ENCODE measurements at regions not wholly inside any gene's neighbourhood (a gene's known extent, or its start where the extent isn't known, plus 50 kb on each side); places are given as distances from the start of the nearest gene placed in this dataset.

GRCh38 chr4:93896516-93896915 is 68.0 kb downstream of the ATOH1 start:
- H2BK120ac ChIP-seq (ENCODE audit: low read depth, low read length), result no peak overlapping the region
- no peak overlapping the region for H2BK12ac ChIP-seq (ENCODE audit: low read length)
- H3K14ac ChIP-seq (ENCODE audit: low read length), result no peak overlapping the region
- H3K4me2 ChIP-seq (ENCODE audit: insufficient read depth, low read length, poor library complexity, severe bottlenecking), result no peak overlapping the region
- DNase-seq (ENCODE audit: low spot score), result no peak
- no peak overlapping the region for H2AFZ ChIP-seq (ENCODE audit: low read length)
- no peak overlapping the region for H3K27ac ChIP-seq (replicated peaks; ENCODE audit: low read length)
- H3K9ac ChIP-seq (ENCODE audit: low read depth, low read length, poor library complexity), result no peak overlapping the region
- no peaks in the 10 kb centered on the region for H3K9me3 ChIP-seq (replicated peaks in 1 of 2; ENCODE audit: control insufficient read depth in 2 of 2, insufficient read depth in 1 of 2, low read depth in 1 of 2, low read length in 2 of 2)
- H3K79me1 ChIP-seq (ENCODE audit: low read depth, low read length), result no peaks in the 10 kb centered on the region
- no peak overlapping the region for H2AK5ac ChIP-seq (ENCODE audit: low read depth, low read length)
- no peaks in the 10 kb centered on the region for H3K4me1 ChIP-seq (ENCODE audit: control insufficient read depth in 2 of 2, insufficient read depth in 1 of 2, low read depth in 1 of 2, low read length in 2 of 2)
- H2BK5ac ChIP-seq (ENCODE audit: low read length), result no peak overlapping the region
- WGBS, 2 donors (ENCODE audit: extremely low coverage in 2 of 2, insufficient read length in 2 of 2, insufficient replicate concordance in 1 of 2), result no CpG with 5 or more reads among the region's 1 CpG
- H3K18ac ChIP-seq (ENCODE audit: low read length), result no peak overlapping the region
- no peak overlapping the region for H3K23ac ChIP-seq (ENCODE audit: low read depth, low read length, poor library complexity)
- H3K36me3 ChIP-seq (replicated peaks in 1 of 2; ENCODE audit: control insufficient read depth in 2 of 2, insufficient read depth in 2 of 2, low read length in 2 of 2), result no peaks in the 10 kb centered on the region
- no peak overlapping the region for H3K4me3 ChIP-seq (ENCODE audit: low read length in 2 of 2)
- H3K4ac ChIP-seq (ENCODE audit: low read length), result no peak overlapping the region
- H3K27me3 ChIP-seq (ENCODE audit: control insufficient read depth in 3 of 3, insufficient read depth in 3 of 3, low read depth in 1 of 3, low read length in 3 of 3), result no peaks in the 10 kb centered on the region
- H4K8ac ChIP-seq (ENCODE audit: low read depth, low read length), result no peak overlapping the region
- H4K91ac ChIP-seq (ENCODE audit: low read depth, low read length, poor library complexity), result no peak overlapping the region
- H2BK15ac ChIP-seq (ENCODE audit: low read length), result no peak overlapping the region

- H3K27ac ChIP-seq (replicated peaks; ENCODE audit: low read length), result no peak overlapping the region
- no peak overlapping the region for H2BK5ac ChIP-seq (ENCODE audit: low read length)
- H2BK15ac ChIP-seq (ENCODE audit: low read length), result no peak overlapping the region
- H2BK120ac ChIP-seq (ENCODE audit: low read depth, low read length), result no peak overlapping the region
- H2BK12ac ChIP-seq (ENCODE audit: low read length), result no peak overlapping the region
- H3K23ac ChIP-seq (ENCODE audit: low read depth, low read length, poor library complexity), result no peak overlapping the region
- no peaks in the 10 kb centered on the region for H3K79me1 ChIP-seq (ENCODE audit: low read depth, low read length)
- H3K36me3 ChIP-seq (replicated peaks in 1 of 2; ENCODE audit: control insufficient read depth in 2 of 2, insufficient read depth in 2 of 2, low read length in 2 of 2), result no peaks in the 10 kb centered on the region
- no peak overlapping the region for H3K4me3 ChIP-seq (ENCODE audit: low read length in 2 of 2)
- H3K14ac ChIP-seq (ENCODE audit: low read length), result no peak overlapping the region
- no peak for DNase-seq (ENCODE audit: low spot score)
- no peak overlapping the region for H3K9ac ChIP-seq (ENCODE audit: low read depth, low read length, poor library complexity)
- H4K91ac ChIP-seq (ENCODE audit: low read depth, low read length, poor library complexity), result no peak overlapping the region
- H3K4me1 ChIP-seq (ENCODE audit: control insufficient read depth in 2 of 2, insufficient read depth in 1 of 2, low read depth in 1 of 2, low read length in 2 of 2), result no peaks in the 10 kb centered on the region
- no peak overlapping the region for H4K8ac ChIP-seq (ENCODE audit: low read depth, low read length)
- H3K27me3 ChIP-seq (ENCODE audit: control insufficient read depth in 3 of 3, insufficient read depth in 3 of 3, low read depth in 1 of 3, low read length in 3 of 3), result no peaks in the 10 kb centered on the region
- no peaks in the 10 kb centered on the region for H3K9me3 ChIP-seq (replicated peaks in 1 of 2; ENCODE audit: control insufficient read depth in 2 of 2, insufficient read depth in 1 of 2, low read depth in 1 of 2, low read length in 2 of 2)
- no peak overlapping the region for H2AFZ ChIP-seq (ENCODE audit: low read length)
- H3K4me2 ChIP-seq (ENCODE audit: insufficient read depth, low read length, poor library complexity, severe bottlenecking), result no peak overlapping the region
- no CpG with 5 or more reads among the region's 1 CpG for WGBS, 2 donors (ENCODE audit: extremely low coverage in 2 of 2, insufficient read length in 2 of 2, insufficient replicate concordance in 1 of 2)
- no peak overlapping the region for H2AK5ac ChIP-seq (ENCODE audit: low read depth, low read length)
- no peak overlapping the region for H3K18ac ChIP-seq (ENCODE audit: low read length)
- no peak overlapping the region for H3K4ac ChIP-seq (ENCODE audit: low read length)
These were observed 69.0 kb downstream of the ATOH1 start for GRCh38 chr4:93897559-93897958.

- no peak overlapping the region for H4K8ac ChIP-seq (ENCODE audit: low read depth, low read length)
- no peak overlapping the region for H3K4me3 ChIP-seq (ENCODE audit: low read length in 2 of 2)
- no peaks in the 10 kb centered on the region for H3K79me1 ChIP-seq (ENCODE audit: low read depth, low read length)
- H3K9me3 ChIP-seq (replicated peaks in 1 of 2; ENCODE audit: control insufficient read depth in 2 of 2, insufficient read depth in 1 of 2, low read depth in 1 of 2, low read length in 2 of 2), result no peaks in the 10 kb centered on the region
- no peak overlapping the region for H3K18ac ChIP-seq (ENCODE audit: low read length)
- H3K14ac ChIP-seq (ENCODE audit: low read length), result no peak overlapping the region
- no peak overlapping the region for H4K91ac ChIP-seq (ENCODE audit: low read depth, low read length, poor library complexity)
- no peak overlapping the region for H3K4ac ChIP-seq (ENCODE audit: low read length)
- no CpG with 5 or more reads among the region's 3 CpGs for WGBS, 2 donors (ENCODE audit: extremely low coverage in 2 of 2, insufficient read length in 2 of 2, insufficient replicate concordance in 1 of 2)
- H3K23ac ChIP-seq (ENCODE audit: low read depth, low read length, poor library complexity), result no peak overlapping the region
- H3K27me3 ChIP-seq (ENCODE audit: control insufficient read depth in 3 of 3, insufficient read depth in 3 of 3, low read depth in 1 of 3, low read length in 3 of 3), result no peaks in the 10 kb centered on the region
- DNase-seq (ENCODE audit: low spot score), result no peak
- H3K36me3 ChIP-seq (replicated peaks in 1 of 2; ENCODE audit: control insufficient read depth in 2 of 2, insufficient read depth in 2 of 2, low read length in 2 of 2), result no peaks in the 10 kb centered on the region
- no peaks in the 10 kb centered on the region for H3K4me1 ChIP-seq (ENCODE audit: control insufficient read depth in 2 of 2, insufficient read depth in 1 of 2, low read depth in 1 of 2, low read length in 2 of 2)
- H2BK5ac ChIP-seq (ENCODE audit: low read length), result no peak overlapping the region
- H2AFZ ChIP-seq (ENCODE audit: low read length), result no peak overlapping the region
- H3K27ac ChIP-seq (replicated peaks; ENCODE audit: low read length), result no peak overlapping the region
- H3K9ac ChIP-seq (ENCODE audit: low read depth, low read length, poor library complexity), result no peak overlapping the region
- no peak overlapping the region for H2AK5ac ChIP-seq (ENCODE audit: low read depth, low read length)
- no peak overlapping the region for H2BK12ac ChIP-seq (ENCODE audit: low read length)
- H3K4me2 ChIP-seq (ENCODE audit: insufficient read depth, low read length, poor library complexity, severe bottlenecking), result no peak overlapping the region
- no peak overlapping the region for H2BK15ac ChIP-seq (ENCODE audit: low read length)
- no peak overlapping the region for H2BK120ac ChIP-seq (ENCODE audit: low read depth, low read length)
These were observed 80.2 kb downstream of the ATOH1 start for GRCh38 chr4:93908778-93909177.

GRCh38 chr4:93911671-93912070 is 83.1 kb downstream of the ATOH1 start:
- no peaks in the 10 kb centered on the region for H3K9me3 ChIP-seq (replicated peaks in 1 of 2; ENCODE audit: control insufficient read depth in 2 of 2, insufficient read depth in 1 of 2, low read depth in 1 of 2, low read length in 2 of 2)
- no peak overlapping the region for H3K18ac ChIP-seq (ENCODE audit: low read length)
- no peaks in the 10 kb centered on the region for H3K36me3 ChIP-seq (replicated peaks in 1 of 2; ENCODE audit: control insufficient read depth in 2 of 2, insufficient read depth in 2 of 2, low read length in 2 of 2)
- no peak overlapping the region for H4K8ac ChIP-seq (ENCODE audit: low read depth, low read length)
- no peak overlapping the region for H3K9ac ChIP-seq (ENCODE audit: low read depth, low read length, poor library complexity)
- no peak overlapping the region for H2AK5ac ChIP-seq (ENCODE audit: low read depth, low read length)
- no peak overlapping the region for H2BK5ac ChIP-seq (ENCODE audit: low read length)
- no CpG with 5 or more reads among the region's 2 CpGs for WGBS, 2 donors (ENCODE audit: extremely low coverage in 2 of 2, insufficient read length in 2 of 2, insufficient replicate concordance in 1 of 2)
- no peak overlapping the region for H4K91ac ChIP-seq (ENCODE audit: low read depth, low read length, poor library complexity)
- no peaks in the 10 kb centered on the region for H3K4me1 ChIP-seq (ENCODE audit: control insufficient read depth in 2 of 2, insufficient read depth in 1 of 2, low read depth in 1 of 2, low read length in 2 of 2)
- no peak overlapping the region for H3K14ac ChIP-seq (ENCODE audit: low read length)
- no peaks in the 10 kb centered on the region for H3K79me1 ChIP-seq (ENCODE audit: low read depth, low read length)
- H3K4me3 ChIP-seq (ENCODE audit: low read length in 2 of 2), result no peak overlapping the region
- no peak overlapping the region for H2BK120ac ChIP-seq (ENCODE audit: low read depth, low read length)
- no peak overlapping the region for H3K23ac ChIP-seq (ENCODE audit: low read depth, low read length, poor library complexity)
- DNase-seq (ENCODE audit: low spot score), result no peak
- H3K27ac ChIP-seq (replicated peaks; ENCODE audit: low read length), result no peak overlapping the region
- no peak overlapping the region for H2AFZ ChIP-seq (ENCODE audit: low read length)
- H3K4me2 ChIP-seq (ENCODE audit: insufficient read depth, low read length, poor library complexity, severe bottlenecking), result no peak overlapping the region
- no peak overlapping the region for H3K4ac ChIP-seq (ENCODE audit: low read length)
- no peak overlapping the region for H2BK15ac ChIP-seq (ENCODE audit: low read length)
- H2BK12ac ChIP-seq (ENCODE audit: low read length), result no peak overlapping the region
- no peaks in the 10 kb centered on the region for H3K27me3 ChIP-seq (ENCODE audit: control insufficient read depth in 3 of 3, insufficient read depth in 3 of 3, low read depth in 1 of 3, low read length in 3 of 3)

Data from neuronal stem cell (in vitro differentiated cells).